ENCODE measurements at regions not wholly inside any gene's neighbourhood (a gene's known extent, or its start where the extent isn't known, plus 50 kb on each side); places are given as distances from the start of the nearest gene placed in this dataset.
A peak's percentile ranks its signal among the peaks of the same experiment; 100 is the strongest.

DNA sequence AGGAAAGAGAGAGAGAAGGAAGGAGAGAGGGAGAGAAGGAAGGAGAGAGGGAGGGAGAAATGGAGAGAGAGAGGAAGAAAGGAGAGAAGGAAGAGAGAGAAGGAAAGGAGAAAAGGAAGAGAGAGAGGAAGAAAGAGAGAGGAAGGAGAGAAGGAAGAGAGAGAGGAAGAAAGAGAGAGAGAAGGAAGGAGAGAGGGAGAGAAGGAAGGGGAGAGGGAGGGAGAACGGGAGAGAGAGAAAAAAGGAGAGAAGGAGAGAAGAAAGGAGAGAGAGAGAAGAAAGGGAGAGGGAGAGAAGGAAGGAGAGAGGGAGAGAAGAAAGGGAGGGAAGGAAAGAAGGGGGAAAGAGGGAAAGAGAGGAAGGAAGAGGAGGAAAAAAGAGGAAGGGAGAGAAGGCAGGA, 1070.7 kb downstream of the UQCRFS1 start:
- Mint-ChIP-seq H3K4me1 (peaks cover 19% of the 10 kb centered on the region), H3K27me3 (ENCODE audit: low read depth) (no peaks in the 10 kb centered on the region; the same call in 1 of the 2 replicates), H3K27ac (no peak overlapping the region), H3K4me3 (no peak overlapping the region), H3K36me3 (no peaks in the 10 kb centered on the region), H3K9me3 (peaks cover 5% of the 10 kb centered on the region; the same call in 1 of the 2 replicates)
- TF ChIP-seq NR1H2 (CRISPR knock-in tag; IDR thresholded peaks at IDR 0.05) = no peak
- TF ChIP-seq, protein P1, sequence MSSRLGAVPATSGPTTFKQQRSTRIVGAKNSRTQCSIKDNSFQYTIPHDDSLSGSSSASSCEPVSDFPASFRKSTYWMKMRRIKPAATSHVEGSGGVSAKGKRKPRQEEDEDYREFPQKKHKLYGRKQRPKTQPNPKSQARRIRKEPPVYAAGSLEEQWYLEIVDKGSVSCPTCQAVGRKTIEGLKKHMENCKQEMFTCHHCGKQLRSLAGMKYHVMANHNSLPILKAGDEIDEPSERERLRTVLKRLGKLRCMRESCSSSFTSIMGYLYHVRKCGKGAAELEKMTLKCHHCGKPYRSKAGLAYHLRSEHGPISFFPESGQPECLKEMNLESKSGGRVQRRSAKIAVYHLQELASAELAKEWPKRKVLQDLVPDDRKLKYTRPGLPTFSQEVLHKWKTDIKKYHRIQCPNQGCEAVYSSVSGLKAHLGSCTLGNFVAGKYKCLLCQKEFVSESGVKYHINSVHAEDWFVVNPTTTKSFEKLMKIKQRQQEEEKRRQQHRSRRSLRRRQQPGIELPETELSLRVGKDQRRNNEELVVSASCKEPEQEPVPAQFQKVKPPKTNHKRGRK (CRISPR knock-in tag; IDR thresholded peaks at IDR 0.05; ENCODE audit: borderline replicate concordance) = peak; percentile 25; the same call in 1 of the 2 replicates
- TF ChIP-seq ERG (CRISPR knock-in tag; IDR thresholded peaks at IDR 0.05) = no peak
- ATAC-seq (no peak), DNase-seq (ENCODE audit: low spot score) (no peak)
- ChIA-PET CTCF (interaction anchor here (0.5 kb wide), 1 partner anchor 1119 kb away, joined by 8 read pairs; no protein-coding TSS in a partner anchor), POLR2A (no interaction called here)

- H3K4me3 Mint-ChIP-seq = no peak overlapping the region
- no peaks in the 10 kb centered on the region for H3K36me3 Mint-ChIP-seq
- peaks cover 10% of the 10 kb centered on the region; the same call in 1 of the 2 replicates for H3K9me3 Mint-ChIP-seq
- ATAC-seq = no peak
- peaks cover 19% of the 10 kb centered on the region for H3K4me1 Mint-ChIP-seq
- no peaks in the 10 kb centered on the region; the same call in 1 of the 2 replicates for H3K27me3 Mint-ChIP-seq (ENCODE audit: low read depth)
- ChIA-PET CTCF (no interaction called here), POLR2A (no interaction called here)
- DNase-seq (ENCODE audit: low spot score) = no peak
- H3K27ac Mint-ChIP-seq = no peak overlapping the region
- TF ChIP-seq ZMAT4 (CRISPR knock-in tag; IDR thresholded peaks at IDR 0.05) (no peak), ELF4 (CRISPR knock-in tag; IDR thresholded peaks at IDR 0.05; ENCODE audit: low read depth) (no peak), ZNF671 (CRISPR knock-in tag; IDR thresholded peaks at IDR 0.05) (no peak), RORB (CRISPR knock-in tag; IDR thresholded peaks at IDR 0.05) (no peak), EMX1 (CRISPR knock-in tag; IDR thresholded peaks at IDR 0.05) (no peak), JAZF1 (CRISPR knock-in tag; IDR thresholded peaks at IDR 0.05) (no peak), NR1H2 (CRISPR knock-in tag; IDR thresholded peaks at IDR 0.05) (no peak), CBFB (CRISPR knock-in tag; IDR thresholded peaks at IDR 0.05; ENCODE audit: low read depth) (no peak), NFE2L1 (CRISPR knock-in tag; IDR thresholded peaks at IDR 0.05) (no peak), AR (CRISPR knock-in tag; IDR thresholded peaks at IDR 0.05) (no peak)
- TF ChIP-seq, protein P2, sequence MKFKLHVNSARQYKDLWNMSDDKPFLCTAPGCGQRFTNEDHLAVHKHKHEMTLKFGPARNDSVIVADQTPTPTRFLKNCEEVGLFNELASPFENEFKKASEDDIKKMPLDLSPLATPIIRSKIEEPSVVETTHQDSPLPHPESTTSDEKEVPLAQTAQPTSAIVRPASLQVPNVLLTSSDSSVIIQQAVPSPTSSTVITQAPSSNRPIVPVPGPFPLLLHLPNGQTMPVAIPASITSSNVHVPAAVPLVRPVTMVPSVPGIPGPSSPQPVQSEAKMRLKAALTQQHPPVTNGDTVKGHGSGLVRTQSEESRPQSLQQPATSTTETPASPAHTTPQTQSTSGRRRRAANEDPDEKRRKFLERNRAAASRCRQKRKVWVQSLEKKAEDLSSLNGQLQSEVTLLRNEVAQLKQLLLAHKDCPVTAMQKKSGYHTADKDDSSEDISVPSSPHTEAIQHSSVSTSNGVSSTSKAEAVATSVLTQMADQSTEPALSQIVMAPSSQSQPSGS (CRISPR knock-in tag; IDR thresholded peaks at IDR 0.05; ENCODE audit: borderline replicate concordance, low read depth) = no peak
- TF ChIP-seq, protein P3, sequence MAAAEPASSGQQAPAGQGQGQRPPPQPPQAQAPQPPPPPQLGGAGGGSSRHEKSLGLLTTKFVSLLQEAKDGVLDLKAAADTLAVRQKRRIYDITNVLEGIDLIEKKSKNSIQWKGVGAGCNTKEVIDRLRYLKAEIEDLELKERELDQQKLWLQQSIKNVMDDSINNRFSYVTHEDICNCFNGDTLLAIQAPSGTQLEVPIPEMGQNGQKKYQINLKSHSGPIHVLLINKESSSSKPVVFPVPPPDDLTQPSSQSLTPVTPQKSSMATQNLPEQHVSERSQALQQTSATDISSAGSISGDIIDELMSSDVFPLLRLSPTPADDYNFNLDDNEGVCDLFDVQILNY (CRISPR knock-in tag; IDR thresholded peaks at IDR 0.05) = no peak
- TF ChIP-seq, protein P4, sequence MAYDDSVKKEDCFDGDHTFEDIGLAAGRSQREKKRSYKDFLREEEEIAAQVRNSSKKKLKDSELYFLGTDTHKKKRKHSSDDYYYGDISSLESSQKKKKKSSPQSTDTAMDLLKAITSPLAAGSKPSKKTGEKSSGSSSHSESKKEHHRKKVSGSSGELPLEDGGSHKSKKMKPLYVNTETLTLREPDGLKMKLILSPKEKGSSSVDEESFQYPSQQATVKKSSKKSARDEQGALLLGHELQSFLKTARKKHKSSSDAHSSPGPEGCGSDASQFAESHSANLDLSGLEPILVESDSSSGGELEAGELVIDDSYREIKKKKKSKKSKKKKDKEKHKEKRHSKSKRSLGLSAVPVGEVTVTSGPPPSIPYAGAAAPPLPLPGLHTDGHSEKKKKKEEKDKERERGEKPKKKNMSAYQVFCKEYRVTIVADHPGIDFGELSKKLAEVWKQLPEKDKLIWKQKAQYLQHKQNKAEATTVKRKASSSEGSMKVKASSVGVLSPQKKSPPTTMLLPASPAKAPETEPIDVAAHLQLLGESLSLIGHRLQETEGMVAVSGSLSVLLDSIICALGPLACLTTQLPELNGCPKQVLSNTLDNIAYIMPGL (CRISPR knock-in tag; IDR thresholded peaks at IDR 0.05) = no peak
- TF ChIP-seq, protein P5, sequence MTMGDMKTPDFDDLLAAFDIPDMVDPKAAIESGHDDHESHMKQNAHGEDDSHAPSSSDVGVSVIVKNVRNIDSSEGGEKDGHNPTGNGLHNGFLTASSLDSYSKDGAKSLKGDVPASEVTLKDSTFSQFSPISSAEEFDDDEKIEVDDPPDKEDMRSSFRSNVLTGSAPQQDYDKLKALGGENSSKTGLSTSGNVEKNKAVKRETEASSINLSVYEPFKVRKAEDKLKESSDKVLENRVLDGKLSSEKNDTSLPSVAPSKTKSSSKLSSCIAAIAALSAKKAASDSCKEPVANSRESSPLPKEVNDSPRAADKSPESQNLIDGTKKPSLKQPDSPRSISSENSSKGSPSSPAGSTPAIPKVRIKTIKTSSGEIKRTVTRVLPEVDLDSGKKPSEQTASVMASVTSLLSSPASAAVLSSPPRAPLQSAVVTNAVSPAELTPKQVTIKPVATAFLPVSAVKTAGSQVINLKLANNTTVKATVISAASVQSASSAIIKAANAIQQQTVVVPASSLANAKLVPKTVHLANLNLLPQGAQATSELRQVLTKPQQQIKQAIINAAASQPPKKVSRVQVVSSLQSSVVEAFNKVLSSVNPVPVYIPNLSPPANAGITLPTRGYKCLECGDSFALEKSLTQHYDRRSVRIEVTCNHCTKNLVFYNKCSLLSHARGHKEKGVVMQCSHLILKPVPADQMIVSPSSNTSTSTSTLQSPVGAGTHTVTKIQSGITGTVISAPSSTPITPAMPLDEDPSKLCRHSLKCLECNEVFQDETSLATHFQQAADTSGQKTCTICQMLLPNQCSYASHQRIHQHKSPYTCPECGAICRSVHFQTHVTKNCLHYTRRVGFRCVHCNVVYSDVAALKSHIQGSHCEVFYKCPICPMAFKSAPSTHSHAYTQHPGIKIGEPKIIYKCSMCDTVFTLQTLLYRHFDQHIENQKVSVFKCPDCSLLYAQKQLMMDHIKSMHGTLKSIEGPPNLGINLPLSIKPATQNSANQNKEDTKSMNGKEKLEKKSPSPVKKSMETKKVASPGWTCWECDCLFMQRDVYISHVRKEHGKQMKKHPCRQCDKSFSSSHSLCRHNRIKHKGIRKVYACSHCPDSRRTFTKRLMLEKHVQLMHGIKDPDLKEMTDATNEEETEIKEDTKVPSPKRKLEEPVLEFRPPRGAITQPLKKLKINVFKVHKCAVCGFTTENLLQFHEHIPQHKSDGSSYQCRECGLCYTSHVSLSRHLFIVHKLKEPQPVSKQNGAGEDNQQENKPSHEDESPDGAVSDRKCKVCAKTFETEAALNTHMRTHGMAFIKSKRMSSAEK (CRISPR knock-in tag; IDR thresholded peaks at IDR 0.05; ENCODE audit: borderline replicate concordance) = no peak
- TF ChIP-seq, protein P6, sequence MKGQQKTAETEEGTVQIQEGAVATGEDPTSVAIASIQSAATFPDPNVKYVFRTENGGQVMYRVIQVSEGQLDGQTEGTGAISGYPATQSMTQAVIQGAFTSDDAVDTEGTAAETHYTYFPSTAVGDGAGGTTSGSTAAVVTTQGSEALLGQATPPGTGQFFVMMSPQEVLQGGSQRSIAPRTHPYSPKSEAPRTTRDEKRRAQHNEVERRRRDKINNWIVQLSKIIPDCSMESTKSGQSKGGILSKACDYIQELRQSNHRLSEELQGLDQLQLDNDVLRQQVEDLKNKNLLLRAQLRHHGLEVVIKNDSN (CRISPR knock-in tag; IDR thresholded peaks at IDR 0.05) = no peak
Measured at GRCh38 chr19:28140201-28140600, 1072.8 kb downstream of the UQCRFS1 start.

All from WTC11 (cell line).